ENCODE measurements at regions not wholly inside any gene's neighbourhood (a gene's known extent, or its start where the extent isn't known, plus 50 kb on each side); places are given as distances from the start of the nearest gene placed in this dataset.
A peak's percentile ranks its signal among the peaks of the same experiment; 100 is the strongest.

DNA sequence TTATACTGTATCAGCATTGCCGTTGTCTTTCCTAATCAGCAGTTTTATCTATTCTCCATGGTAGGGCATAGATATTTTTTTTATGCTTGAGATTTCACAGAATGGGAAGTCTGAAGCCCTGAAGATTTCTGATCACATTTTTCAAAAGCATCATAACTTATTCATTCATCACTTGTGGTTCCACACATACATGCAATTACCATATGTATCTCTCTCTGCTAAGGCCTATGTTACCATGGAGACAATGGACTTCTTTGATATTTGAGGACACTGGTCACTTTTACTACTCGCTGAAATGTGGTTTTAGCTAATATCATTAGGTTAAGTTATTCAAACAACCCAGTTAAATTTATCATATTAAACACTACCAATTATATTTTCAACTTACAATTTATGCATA is 1827.0 kb downstream of the MRPL39 start:
- DNase-seq = no peak

DNA sequence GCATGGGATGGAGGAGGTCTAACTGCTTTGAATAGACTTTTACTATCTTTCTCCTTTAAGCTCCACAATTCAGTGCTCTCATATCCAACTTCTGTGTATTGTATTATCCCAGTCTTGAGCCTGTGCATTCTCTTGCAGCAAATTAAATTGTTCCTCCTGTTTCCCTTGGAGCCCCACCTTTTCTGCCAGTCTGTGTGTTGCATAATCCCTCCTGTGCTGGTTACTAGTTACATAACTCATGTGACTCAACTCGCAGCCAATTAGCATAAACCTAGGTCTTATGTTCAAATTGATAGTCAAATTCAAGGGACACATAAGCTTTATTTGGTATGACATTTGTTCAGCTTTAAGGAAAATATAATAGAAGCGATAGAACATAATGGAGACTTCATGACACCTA is 1863.5 kb downstream of the MRPL39 start:
- no peak for DNase-seq

DNA sequence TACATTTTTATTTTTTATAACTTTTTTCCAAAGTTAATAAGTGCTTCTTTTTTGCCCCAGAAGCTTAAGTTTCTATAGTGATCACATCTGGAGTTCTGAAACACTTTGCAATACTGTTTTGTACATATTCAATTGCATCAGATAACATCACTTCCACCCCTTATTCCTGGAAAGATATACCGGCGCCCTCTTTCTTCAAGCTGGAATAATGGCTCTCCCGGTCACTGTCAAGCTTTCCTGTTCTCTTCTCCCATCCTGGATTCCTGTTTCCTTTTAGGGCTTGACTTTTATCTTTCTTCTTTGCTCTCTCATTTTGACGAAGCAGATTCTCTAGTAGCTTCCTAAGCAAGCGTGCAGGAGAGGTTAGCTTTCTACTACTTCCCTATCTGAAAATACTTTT is 1866.8 kb downstream of the MRPL39 start:
- DNase-seq = no peak

DNA sequence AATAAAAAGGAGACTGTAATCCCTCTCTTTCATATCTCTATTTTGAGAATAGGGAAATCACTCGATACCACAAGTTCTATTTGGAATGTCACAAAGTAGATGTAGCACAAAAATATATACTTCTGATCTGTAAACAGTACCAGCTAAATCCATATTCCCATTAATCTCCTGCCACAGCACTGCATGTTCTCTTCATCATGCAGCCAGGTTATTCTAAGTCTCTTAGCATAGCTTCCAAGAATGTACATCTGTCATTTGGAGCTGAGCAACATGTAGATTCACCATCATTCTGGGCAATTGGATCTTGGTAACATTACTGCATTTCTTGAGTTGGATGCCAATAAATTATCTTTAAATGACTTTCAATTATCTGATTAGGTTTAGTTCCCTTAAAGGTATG is 1874.5 kb downstream of the MRPL39 start:
- DNase-seq = no peak

DNA sequence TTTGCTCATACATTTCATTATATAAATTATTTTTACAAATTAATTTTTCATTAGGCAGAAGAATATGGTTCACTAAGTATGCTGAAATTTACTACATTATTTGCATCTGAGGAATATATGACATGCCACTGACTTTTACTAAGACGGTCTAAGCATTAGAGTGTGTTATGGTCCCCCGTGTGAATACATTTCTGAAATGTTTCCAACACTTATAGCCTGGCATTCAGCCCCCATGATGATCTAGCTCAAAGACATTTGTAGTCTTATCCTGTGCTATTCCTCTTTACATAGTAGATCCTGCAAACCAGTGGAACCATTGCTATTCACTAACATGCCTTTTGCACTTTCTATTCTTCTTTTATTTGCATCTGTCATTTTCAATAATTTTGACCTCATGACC is 1878.0 kb downstream of the MRPL39 start:
- DNase-seq = peak in 1 of 3 donors; percentile 52

DNA sequence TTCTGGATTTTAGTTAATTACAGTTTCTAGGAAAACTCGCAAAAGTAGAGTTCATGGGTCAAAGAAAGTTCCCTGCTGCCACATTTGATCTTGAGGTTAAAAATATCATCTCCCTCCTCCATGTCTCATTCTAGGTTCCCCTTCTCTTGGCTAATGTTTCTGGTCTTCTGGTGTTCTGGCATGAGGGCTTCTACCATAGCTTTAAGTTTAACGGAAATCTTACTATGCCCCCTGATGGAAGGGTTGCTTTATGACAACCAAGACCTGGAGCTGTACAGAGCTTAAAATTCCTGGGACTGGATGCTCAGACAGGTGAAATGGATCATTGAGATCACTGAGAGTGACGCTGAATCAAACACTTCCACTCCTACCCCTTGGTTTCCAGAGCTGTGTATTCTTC is 1881.7 kb downstream of the MRPL39 start:
- DNase-seq = no peak

DNA sequence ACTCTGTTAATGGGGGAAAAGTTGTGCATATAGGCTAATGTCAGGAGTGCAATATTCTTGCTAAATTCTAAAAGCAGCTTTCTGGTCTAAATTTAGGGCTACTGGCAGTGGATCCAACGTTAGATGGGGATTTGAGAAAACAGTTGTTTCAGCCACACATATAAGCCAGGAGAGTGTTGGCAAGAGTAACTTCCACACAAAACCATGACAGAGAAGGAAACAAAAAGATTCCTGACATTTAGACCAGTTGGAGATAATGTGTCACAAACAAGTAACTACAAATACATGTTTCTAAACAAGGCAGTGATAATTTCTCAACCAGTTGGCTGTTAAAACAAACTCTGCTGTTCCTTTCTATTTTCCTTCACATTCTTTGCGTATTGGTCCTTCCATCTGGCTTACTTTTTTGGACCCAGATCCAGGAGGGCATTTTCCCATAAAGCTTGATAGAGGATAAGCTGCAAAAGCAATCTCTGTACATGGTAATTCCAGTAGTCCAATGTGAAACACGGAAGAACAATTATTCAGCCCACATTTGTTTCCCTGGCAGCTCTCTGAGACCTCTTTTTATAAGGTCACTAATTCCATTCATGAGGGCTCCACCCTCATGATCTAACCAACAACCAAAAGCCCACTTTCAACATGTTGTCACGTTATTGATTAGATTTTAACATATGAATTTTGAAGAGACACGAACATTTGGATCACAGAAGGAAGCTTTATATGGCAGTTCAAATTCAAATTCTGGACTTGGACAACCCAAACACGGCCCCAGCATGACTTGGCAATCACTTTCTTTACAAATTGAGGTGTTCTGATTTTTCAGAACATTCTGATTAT is 1888.6 kb downstream of the MRPL39 start:
- peak in 2 of 3 donors; percentile 36 to 59 for DNase-seq

DNA sequence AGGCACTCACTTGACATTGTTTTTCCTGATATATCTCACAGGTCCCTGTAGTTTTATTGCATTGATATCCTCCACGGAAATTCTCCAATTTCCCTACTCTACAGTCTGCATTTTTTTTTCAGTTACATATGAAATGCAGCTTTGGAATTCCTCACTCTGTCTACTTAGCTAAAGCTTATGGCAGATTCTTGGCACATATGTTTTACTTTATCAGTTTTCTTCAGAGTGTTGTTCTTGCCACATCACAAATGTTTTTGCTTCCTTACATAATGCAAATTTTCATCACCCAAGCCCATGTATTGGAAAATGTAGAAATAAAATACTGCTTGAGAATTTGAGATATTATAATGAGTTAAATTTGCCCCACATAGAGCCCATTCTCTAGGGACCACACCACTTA is 1895.1 kb downstream of the MRPL39 start:
- no peak for DNase-seq

DNA sequence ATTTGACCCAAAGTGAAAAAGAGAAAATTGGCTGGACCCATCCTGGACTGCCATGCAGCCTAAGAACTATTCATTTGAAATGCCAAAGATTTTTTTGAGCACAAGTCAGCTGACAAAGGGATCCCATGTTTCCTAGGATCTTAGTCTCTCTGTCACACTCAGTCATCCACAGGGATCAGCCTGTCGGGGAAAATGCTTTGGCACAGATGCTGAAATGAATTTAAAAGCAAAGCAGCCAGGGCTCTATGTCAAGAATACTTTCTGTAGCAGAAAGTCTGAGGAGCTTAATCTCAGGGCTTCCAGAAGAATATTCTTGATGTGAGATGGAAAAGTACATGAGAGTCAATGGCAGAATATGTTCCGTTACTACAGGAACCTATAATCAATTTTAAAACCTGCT is 1900.8 kb downstream of the MRPL39 start:
- DNase-seq = no peak

DNA sequence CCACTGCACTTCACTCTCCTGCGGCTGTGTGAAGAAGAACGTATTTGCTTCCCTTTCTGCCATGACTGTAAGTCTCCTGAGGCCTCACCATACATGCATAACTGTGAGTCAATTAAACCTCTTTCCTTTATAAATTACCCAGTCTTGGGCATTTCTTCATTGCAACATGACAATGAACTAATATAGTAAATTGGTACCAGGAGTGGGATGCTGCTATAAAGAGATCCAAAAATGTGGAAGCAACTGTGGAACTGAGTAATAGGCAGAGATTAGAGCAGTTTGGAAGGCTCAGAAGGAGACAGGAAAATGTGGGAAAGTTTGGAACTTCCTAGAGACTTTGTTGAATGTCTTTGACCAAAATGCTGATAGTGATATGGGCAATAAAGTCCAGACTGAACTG is 1907.9 kb downstream of the MRPL39 start:
- no peak for DNase-seq

DNA sequence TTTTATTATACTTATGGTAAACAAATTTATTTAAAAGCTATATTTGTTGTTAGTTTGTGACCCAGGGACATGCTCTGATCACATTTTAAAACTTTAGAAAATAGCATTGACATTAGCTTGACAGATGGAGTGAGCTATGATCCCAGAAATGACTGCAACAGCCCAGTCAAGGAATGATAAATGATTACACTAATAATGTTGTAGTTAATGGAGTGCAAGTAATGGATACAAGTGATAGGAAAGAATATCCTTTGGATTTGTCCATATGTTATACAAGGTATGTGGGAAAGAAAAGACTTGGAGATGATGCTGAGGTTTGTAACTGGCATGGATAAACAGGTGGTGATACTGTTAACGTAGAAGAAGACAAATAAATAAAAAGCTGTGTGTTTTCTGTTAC is 1908.7 kb downstream of the MRPL39 start:
- DNase-seq = no peak

DNA sequence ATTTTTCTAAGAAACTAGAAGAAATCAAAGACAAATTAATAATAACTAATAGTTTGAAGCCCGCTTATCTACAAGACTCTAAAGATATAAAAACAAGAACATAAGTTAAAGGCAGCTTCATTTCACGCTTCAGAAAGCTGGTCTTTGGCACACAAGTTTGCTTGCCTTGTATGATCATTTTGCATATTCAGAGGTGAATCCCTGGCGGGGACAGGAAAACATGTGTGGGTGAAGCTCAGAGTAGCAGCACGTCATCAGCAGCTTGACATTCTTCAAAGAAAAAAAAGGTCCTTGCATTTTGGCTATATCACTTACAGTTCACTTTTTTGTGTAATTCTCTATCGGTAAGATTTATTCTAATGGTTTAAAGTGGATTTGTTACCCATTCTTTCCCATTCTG is 1911.8 kb downstream of the MRPL39 start:
- no peak for DNase-seq

DNA sequence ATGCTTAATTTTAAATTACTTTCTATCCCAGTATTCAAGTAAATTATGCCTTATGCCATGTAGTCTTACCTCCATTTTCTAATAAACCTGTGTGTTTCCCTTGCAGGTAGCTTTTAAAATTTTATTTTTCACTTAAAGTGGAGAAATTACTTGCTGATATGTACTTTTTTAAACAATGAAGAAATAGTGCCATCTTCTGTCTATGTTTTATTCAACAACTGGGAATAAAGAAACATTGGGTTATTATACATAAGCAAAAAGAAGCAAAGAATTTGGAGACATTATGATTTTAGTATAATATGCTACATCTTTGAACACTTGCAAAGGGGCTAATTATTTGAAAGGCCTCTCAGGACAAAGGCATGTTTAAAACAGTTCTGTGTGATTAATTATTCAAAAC is 1912.9 kb downstream of the MRPL39 start:
- peak in 1 of 3 donors; percentile 8 for DNase-seq

DNA sequence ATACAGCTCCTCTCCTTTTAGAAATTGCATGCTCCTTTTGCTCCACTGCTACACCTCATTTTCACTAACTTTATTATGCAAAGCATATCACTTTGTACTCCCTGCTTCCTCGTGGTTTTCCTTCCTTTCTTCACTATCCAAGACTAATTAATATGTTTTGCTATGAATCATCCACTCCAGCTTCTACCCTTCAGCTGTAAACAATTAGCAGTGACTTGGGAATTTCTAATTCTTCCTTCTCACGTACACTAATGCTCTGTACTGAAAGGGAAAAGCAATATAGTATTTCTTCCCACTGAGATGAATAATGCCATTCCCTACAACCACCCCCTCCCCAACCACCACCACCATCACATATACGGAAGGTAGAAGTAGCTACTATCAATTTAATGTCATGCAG is 1917.0 kb downstream of the MRPL39 start:
- DNase-seq = peak in 1 of 3 donors; percentile 28

DNA sequence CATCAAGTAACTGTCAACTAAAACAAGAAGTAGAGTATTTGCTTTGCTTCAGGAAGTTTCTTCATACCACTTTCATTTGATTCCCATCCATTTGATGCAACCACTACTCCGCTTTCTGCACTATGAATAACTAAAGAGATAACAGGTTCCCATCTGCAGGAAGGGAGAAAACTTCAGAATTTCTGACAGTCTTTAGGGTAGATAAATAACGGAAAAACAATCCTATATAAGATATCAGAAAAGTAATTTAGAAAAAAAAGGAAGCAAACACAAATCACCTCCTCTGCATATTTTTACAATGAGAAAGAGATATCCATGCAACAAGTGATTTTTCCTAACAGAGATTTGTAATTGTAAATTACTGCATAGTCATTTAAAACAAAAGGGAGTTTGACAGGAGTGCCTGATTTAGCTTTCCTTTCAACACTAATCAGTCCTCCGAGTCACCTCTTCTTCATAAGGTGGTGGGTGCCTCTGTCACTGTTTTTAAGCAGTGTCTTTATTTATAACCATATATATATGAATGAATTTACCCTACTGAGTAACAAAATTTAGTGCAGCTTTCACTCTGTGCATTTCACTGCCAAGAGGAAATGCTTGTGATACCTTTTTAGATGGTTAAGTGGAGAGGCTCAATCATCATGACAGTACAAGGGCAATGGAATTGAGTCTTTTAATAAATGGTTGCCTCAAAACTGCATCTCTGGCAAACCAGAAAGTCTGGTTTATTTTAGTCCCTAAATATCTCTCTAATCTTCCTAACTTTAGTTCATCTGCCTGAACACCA is 1920.4 kb downstream of the MRPL39 start:
- peak in 1 of 3 donors; percentile 11 for DNase-seq

DNA sequence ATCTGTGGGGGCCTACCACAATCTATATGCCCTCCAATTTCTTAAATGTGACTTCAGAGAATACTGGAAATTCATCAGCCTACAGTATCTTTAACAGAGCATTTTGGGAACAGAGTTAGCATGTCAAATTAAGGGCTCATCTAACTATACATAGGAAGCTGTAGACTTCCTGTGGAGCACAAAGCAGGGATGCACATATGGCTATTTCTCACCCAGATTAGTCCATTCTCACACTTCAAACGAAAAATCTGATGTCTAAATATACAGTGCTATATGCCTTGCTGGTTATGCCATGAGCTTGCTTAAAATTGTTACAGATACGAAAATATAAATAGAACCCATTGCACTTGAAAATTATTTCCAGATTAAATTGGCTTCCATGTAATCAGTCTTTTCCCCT is 1922.8 kb downstream of the MRPL39 start:
- no peak for DNase-seq

DNA sequence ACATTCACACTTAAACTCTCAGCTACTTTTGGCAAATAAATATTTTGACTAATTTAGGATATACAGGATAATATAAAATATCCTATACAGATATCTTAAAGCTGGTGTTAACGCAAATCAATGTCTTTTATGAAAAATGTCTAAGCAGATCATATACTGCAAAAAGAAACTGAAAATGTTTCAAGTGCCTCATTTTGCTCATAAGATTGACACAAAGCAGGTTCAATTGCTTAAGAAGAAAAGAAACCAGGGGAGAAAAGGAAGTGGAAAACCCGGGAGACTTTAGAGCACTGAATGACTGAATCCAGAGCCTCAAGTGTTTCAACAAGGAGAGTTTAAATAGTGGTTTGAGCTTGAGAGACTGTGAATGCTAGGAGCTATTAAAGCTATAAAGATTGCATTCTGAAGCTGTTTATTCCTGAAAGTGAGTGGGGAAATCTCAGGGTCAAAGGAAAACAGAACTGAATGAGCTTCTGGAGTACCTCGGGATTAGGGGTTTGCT is 1943.0 kb downstream of the MRPL39 start:
- DNase-seq = no peak

DNA sequence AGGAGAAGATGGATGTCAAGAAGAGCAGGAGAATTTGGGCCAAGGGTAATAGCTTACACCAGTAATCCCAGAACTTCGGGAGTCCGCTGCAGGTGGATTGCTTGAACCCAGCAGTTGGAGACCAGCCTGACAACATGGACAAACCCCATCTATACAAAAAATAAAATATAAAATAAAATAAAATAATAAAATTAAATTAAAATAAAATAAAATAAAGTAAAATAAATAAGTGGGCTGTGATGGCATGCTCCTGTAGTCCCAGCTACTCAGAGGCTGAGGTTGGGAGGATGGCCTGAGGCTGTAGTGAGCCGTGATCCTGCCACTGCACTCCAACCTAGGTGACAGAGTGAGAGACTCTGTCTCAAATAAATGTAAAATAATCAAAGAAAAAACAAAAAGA is 1946.7 kb downstream of the MRPL39 start:
- no peak for DNase-seq

DNA sequence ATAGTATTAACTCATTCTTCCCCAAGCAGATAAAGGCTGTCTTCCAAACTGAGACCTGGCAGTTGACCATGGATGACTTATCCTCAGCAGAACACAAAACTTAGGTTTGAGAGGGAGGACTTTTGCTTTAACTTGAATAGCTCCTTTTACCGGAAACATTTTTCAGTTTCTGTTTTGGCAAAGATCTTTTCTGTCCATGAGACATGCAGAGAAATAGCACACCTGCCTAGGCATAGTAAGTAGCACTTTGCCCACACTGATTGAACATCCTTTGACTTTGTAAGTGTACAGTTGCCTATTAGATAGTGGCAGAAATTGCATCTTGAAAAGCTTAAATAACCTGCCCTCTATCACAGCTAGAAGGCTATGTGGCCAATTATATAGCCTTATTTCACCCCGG is 1962.5 kb downstream of the MRPL39 start:
- no peak for DNase-seq

DNA sequence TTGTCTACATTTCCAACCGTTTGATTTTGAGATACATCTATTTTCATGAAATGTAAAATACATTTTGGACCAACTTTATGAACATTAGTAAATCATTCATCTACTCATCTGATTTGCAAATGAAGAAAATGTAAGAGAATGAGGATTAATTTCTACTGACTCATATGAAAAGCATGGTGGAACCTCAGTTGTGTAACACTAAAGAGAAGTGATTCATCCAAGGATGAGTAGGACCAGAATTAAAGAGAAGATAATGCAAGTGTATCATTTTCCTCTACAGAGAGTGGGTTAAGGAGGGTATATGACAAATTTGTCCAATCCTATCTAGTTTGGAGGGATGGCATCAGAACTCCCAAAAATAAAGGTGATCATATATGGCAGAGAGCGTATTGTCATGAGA is 1967.6 kb downstream of the MRPL39 start:
- DNase-seq = peak in 1 of 3 donors; percentile 7

DNA sequence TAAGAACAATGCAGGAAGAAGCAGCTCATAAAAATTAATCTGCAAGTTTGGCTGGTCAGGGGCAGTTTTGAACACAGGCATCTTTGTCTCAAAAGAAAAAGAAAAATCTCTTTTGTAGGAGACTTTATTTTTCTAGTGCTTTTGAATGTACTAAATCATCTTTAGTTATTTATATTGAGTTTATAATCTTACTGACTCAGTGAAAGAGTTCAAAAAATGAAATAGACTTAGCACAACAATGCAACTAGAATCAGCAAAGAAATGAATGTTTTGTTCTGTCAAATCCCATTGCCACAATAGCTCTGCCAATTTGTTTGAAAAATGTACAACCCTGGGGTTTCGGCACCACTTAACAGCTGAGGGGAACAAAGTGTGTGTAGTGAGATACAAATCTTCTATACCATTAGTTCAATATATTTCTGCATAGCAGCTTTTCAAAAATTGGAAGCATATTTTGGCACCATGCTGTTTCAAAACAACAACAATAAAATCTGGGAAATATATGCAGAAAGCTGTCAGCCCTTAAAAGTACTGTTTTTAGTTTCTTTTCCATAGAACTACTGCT is 1969.1 kb downstream of the MRPL39 start:
- DNase-seq = peak in 1 of 3 donors; percentile 8

DNA sequence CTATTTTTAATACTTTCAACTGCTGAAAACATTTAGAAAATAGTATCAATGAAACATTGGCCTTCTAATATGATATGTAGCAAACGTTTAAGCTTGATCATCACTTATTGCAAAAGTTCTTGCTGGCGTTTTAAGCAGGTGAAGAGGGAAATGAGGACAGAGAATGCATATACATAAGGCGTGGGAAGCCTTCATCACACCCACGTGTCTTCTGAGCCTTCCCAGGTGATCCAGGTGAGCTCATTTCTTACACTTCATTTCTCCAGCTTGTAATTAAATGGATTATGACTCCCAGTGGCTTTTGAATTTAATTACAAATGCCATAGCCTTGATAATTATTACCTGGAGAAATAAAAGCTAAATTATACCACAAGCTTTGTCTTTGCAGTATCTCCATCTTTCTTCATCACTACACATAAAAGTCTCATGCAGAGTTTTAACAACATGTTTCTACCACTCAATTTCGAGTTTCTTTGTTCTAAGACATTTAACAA is 1973.8 kb downstream of the MRPL39 start:
- DNase-seq = no peak

DNA sequence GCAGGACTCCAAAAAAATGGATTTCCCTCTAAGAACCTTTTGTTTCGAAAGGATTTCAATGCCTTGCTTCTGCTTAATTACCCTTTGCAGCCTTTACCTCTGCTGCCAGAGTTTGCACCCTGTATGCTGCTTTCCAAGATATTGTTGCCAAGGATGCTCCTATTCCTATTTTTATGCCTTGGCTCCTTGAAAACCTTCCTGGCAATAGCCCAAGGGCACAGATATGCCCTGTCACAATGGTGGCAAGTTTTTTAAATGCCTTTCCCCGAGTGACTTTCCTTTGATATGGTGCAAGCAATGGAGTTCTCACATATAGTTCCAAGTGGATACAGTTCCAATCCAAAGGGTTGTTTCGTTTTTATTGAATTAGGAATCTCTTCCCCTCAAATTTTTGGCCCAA is 1983.0 kb downstream of the MRPL39 start:
- no peak for DNase-seq

Data from muscle of back (tissue), 3 donors.